WTC11 (cell line): ENCODE measurements at regions not wholly inside any gene's neighbourhood (a gene's known extent, or its start where the extent isn't known, plus 50 kb on each side); places are given as distances from the start of the nearest gene placed in this dataset.

Experiments
- ESRRA ChIP-seq: sonication (generic); formaldehyde crosslinking; IDR thresholded peaks from 2 replicates; pipeline ENCODE4 v1.8.1; 2022; ENCODE audit warnings: mild to moderate bottlenecking, missing genetic modification reagents, borderline replicate concordance
- FOXJ3 ChIP-seq: sonication (generic); formaldehyde crosslinking; IDR thresholded peaks from 2 replicates; pipeline ENCODE4 v1.9.0; 2021; ENCODE audit warnings: missing genetic modification reagents, mild to moderate bottlenecking, borderline replicate concordance
- JUN ChIP-seq: sonication (generic); formaldehyde crosslinking; IDR thresholded peaks from 2 replicates; pipeline ENCODE4 v1.8.0; 2023; ENCODE audit warnings: mild to moderate bottlenecking, missing genetic modification reagents
- NFYB ChIP-seq: sonication (generic); formaldehyde crosslinking; conservative IDR thresholded peaks from 2 replicates; pipeline ENCODE4 v1.8.0; 2022; ENCODE audit warnings: low read depth, missing genetic modification reagents
- NR3C1 ChIP-seq: sonication (generic); formaldehyde crosslinking; conservative IDR thresholded peaks from 2 replicates; pipeline ENCODE4 v1.8.1; 2023; ENCODE audit warnings: low read depth, mild to moderate bottlenecking, missing genetic modification reagents
- RELA ChIP-seq: sonication (generic); formaldehyde crosslinking; IDR thresholded peaks from 2 replicates; pipeline ENCODE4 v1.8.1; 2022; ENCODE audit warnings: missing genetic modification reagents, mild to moderate bottlenecking, borderline replicate concordance
- TP53 ChIP-seq: sonication (generic); formaldehyde crosslinking; IDR thresholded peaks from 2 replicates; pipeline ENCODE4 v1.8.1; 2023; ENCODE audit warnings: mild to moderate bottlenecking, missing genetic modification reagents
- ZNF138 ChIP-seq: sonication (generic); formaldehyde crosslinking; conservative IDR thresholded peaks from 2 replicates; pipeline ENCODE4 v1.8.1; 2022; ENCODE audit warnings: mild to moderate bottlenecking, moderate library complexity, missing genetic modification reagents
- TF ChIP-seq, protein P1 (sequence below): fragments of 200-600 bp; IDR thresholded peaks from 2 replicates; pipeline ENCODE4 v1.8.0; 2022; ENCODE audit warnings: antibody characterized with exemption
- TF ChIP-seq, protein P2 (sequence below): sonication (generic); formaldehyde crosslinking; IDR thresholded peaks from 2 replicates; pipeline ENCODE4 v1.8.1; 2023; ENCODE audit warnings: mild to moderate bottlenecking, missing genetic modification reagents
- TF ChIP-seq, protein P3 (sequence below): sonication (generic); formaldehyde crosslinking; IDR thresholded peaks from 2 replicates; pipeline ENCODE4 v1.8.1; 2023; ENCODE audit warnings: mild to moderate bottlenecking, missing genetic modification reagents, moderate library complexity
- TF ChIP-seq, protein P4 (sequence below): sonication (generic); formaldehyde crosslinking; IDR thresholded peaks from 2 replicates; pipeline ENCODE4 v1.8.0; 2023; ENCODE audit warnings: missing genetic modification reagents
- TF ChIP-seq, protein P5 (sequence below): sonication (generic); formaldehyde crosslinking; IDR thresholded peaks from 2 replicates; pipeline ENCODE4 v1.8.0; 2022; ENCODE audit warnings: mild to moderate bottlenecking, missing genetic modification reagents

DNA sequence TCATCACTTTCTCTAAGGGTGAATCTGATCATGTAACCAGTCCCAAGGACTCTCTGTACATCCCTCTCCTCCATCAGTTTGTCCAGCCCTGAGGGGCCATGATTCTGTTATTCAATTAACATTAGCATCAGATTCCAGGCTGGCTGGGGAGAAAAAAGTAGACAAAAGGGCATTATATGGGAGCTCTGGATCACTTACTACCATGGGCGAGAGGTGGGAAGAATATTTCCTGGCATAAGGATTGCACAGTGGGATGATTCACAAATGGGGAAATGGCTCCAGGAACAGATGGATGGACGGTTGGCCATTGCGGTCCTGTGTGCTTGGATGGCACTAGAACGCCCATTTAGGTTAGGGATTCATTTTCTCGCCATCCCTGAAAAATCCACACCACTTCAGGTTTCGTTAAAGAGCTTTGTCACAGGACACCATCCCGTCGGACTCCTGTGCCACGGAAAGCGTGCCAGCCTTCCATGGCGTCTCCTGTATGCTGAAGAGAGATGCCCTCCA lies 112.6 kb downstream of the THBS2 start:
- TF ChIP-seq, protein P1, sequence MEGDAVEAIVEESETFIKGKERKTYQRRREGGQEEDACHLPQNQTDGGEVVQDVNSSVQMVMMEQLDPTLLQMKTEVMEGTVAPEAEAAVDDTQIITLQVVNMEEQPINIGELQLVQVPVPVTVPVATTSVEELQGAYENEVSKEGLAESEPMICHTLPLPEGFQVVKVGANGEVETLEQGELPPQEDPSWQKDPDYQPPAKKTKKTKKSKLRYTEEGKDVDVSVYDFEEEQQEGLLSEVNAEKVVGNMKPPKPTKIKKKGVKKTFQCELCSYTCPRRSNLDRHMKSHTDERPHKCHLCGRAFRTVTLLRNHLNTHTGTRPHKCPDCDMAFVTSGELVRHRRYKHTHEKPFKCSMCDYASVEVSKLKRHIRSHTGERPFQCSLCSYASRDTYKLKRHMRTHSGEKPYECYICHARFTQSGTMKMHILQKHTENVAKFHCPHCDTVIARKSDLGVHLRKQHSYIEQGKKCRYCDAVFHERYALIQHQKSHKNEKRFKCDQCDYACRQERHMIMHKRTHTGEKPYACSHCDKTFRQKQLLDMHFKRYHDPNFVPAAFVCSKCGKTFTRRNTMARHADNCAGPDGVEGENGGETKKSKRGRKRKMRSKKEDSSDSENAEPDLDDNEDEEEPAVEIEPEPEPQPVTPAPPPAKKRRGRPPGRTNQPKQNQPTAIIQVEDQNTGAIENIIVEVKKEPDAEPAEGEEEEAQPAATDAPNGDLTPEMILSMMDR = no peak
- TF ChIP-seq RELA (CRISPR knock-in tag) (no peak), TP53 (CRISPR knock-in tag) (no peak), JUN (CRISPR knock-in tag) (no peak), NR3C1 (no peak), ESRRA (no peak), ZNF138 (CRISPR knock-in tag) (no peak), FOXJ3 (CRISPR knock-in tag) (no peak), NFYB (CRISPR knock-in tag) (no peak)
- TF ChIP-seq, protein P2, sequence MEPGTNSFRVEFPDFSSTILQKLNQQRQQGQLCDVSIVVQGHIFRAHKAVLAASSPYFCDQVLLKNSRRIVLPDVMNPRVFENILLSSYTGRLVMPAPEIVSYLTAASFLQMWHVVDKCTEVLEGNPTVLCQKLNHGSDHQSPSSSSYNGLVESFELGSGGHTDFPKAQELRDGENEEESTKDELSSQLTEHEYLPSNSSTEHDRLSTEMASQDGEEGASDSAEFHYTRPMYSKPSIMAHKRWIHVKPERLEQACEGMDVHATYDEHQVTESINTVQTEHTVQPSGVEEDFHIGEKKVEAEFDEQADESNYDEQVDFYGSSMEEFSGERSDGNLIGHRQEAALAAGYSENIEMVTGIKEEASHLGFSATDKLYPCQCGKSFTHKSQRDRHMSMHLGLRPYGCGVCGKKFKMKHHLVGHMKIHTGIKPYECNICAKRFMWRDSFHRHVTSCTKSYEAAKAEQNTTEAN (CRISPR knock-in tag) = no peak
- TF ChIP-seq, protein P3, sequence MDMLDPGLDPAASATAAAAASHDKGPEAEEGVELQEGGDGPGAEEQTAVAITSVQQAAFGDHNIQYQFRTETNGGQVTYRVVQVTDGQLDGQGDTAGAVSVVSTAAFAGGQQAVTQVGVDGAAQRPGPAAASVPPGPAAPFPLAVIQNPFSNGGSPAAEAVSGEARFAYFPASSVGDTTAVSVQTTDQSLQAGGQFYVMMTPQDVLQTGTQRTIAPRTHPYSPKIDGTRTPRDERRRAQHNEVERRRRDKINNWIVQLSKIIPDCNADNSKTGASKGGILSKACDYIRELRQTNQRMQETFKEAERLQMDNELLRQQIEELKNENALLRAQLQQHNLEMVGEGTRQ (CRISPR knock-in tag) = no peak
- TF ChIP-seq, protein P4, sequence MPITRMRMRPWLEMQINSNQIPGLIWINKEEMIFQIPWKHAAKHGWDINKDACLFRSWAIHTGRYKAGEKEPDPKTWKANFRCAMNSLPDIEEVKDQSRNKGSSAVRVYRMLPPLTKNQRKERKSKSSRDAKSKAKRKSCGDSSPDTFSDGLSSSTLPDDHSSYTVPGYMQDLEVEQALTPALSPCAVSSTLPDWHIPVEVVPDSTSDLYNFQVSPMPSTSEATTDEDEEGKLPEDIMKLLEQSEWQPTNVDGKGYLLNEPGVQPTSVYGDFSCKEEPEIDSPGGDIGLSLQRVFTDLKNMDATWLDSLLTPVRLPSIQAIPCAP (CRISPR knock-in tag) = no peak
- TF ChIP-seq, protein P5, sequence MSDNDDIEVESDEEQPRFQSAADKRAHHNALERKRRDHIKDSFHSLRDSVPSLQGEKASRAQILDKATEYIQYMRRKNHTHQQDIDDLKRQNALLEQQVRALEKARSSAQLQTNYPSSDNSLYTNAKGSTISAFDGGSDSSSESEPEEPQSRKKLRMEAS (CRISPR knock-in tag) = no peak
